ENCODE measurements at regions not wholly inside any gene's neighbourhood (a gene's known extent, or its start where the extent isn't known, plus 50 kb on each side); places are given as distances from the start of the nearest gene placed in this dataset.

GRCh38 chr16:86286991-86287663 is 223.2 kb upstream of the FOXF1 start:
- Histone ChIP-seq H3K27me3 (ENCODE audit: control insufficient read depth, insufficient read depth, low read length) (peaks cover 15% of the 10 kb centered on the region), H3K36me3 (ENCODE audit: control insufficient read depth, insufficient read depth, low read length) (no peaks in the 10 kb centered on the region), H3K4me3 (ENCODE audit: low read depth in 2 of 2, low read length in 2 of 2) (no peak overlapping the region), H3K9me3 (ENCODE audit: control insufficient read depth, insufficient read depth, low read depth, low read length) (no peaks in the 10 kb centered on the region), H3K4me1 (ENCODE audit: control insufficient read depth, insufficient read depth, low read length) (no peaks in the 10 kb centered on the region), H3K27ac (ENCODE audit: low read length) (no peak overlapping the region)
- CTCF ChIA-PET: no interaction called here
- DNase-seq (ENCODE audit: low read depth, low spot score) (no peak), ATAC-seq (no peak)
- intact Hi-C loops (cut with micrococcal nuclease; ENCODE audit: unreplicated experiment): no loop called here
- POLR2A ChIA-PET: no interaction called here
- in situ Hi-C loops (cut with HindIII; ENCODE audit: low pct_unique_long_range_greater_than_20kb, low sequenced_read_pairs): no loop called here
- BruUV-seq (replicated peaks): no TSS peak
- TF ChIP-seq SIN3A (IDR thresholded peaks at IDR 0.05; ENCODE audit: borderline replicate concordance, insufficient read depth, low read depth, low read length) (no peak), POLR2AphosphoS5 (IDR thresholded peaks at IDR 0.05; ENCODE audit: low read depth, low read length) (no peak), TCF7L2 (IDR thresholded peaks at IDR 0.05; ENCODE audit: low read depth, low read length) (no peak), REST (IDR thresholded peaks at IDR 0.05; ENCODE audit: insufficient read depth in 1 of 2, low read depth in 2 of 2, low read length in 1 of 2) (no peak), CTCF (IDR thresholded peaks at IDR 0.05) (no peak)

- Histone ChIP-seq H3K27ac (ENCODE audit: low read length) (no peak overlapping the region), H3K36me3 (ENCODE audit: control insufficient read depth, insufficient read depth, low read length) (no peaks in the 10 kb centered on the region), H3K27me3 (ENCODE audit: control insufficient read depth, insufficient read depth, low read length) (peaks cover 16% of the 10 kb centered on the region), H3K9me3 (ENCODE audit: control insufficient read depth, insufficient read depth, low read depth, low read length) (no peaks in the 10 kb centered on the region), H3K4me3 (ENCODE audit: low read depth in 2 of 2, low read length in 2 of 2) (no peak overlapping the region), H3K4me1 (ENCODE audit: control insufficient read depth, insufficient read depth, low read length) (no peaks in the 10 kb centered on the region)
- no TSS peak for BruUV-seq (replicated peaks)
- no peak for ATAC-seq
- DNase-seq (ENCODE audit: low read depth, low spot score): no peak
- CTCF ChIA-PET: no interaction called here
- in situ Hi-C loops (cut with HindIII; ENCODE audit: low pct_unique_long_range_greater_than_20kb, low sequenced_read_pairs) (no loop called here), intact Hi-C loops (cut with micrococcal nuclease; ENCODE audit: unreplicated experiment) (no loop called here)
- POLR2A ChIA-PET: no interaction called here
- no peak for TF ChIP-seq TCF7L2 (IDR thresholded peaks at IDR 0.05; ENCODE audit: low read depth, low read length)
- TF ChIP-seq CTCF (IDR thresholded peaks at IDR 0.05): no peak
- no peak for TF ChIP-seq REST (IDR thresholded peaks at IDR 0.05; ENCODE audit: insufficient read depth in 1 of 2, low read depth in 2 of 2, low read length in 1 of 2)
- TF ChIP-seq SIN3A (IDR thresholded peaks at IDR 0.05; ENCODE audit: borderline replicate concordance, insufficient read depth, low read depth, low read length): no peak
- no peak for TF ChIP-seq POLR2AphosphoS5 (IDR thresholded peaks at IDR 0.05; ENCODE audit: low read depth, low read length)
These were observed 222.6 kb upstream of the FOXF1 start for GRCh38 chr16:86287664-86288201.

Measured in Panc1 (cell line).